GM12878 (cell line): ENCODE measurements at regions not wholly inside any gene's neighbourhood (a gene's known extent, or its start where the extent isn't known, plus 50 kb on each side); places are given as distances from the start of the nearest gene placed in this dataset.

Source experiments
- ATAC-seq: fragments of 200-7000 bp; cut with Tn5 transposase; 3 replicates; pipeline ENCODE4 v1.9.1; 2020; ENCODE audit warnings: mild to moderate bottlenecking, moderate library complexity
- BruUV-seq: library from RNA; stranded (reverse); fragments of 400-500 nt; replicated peaks from 2 replicates; lab custom pipeline; 2021; lab: Mats Ljungman, UMichigan
- CTCF ChIA-PET: fragments of 300-600 bp; sonication (Branson Sonifier 250); formaldehyde crosslinking; extraction: SDS; loops from one replicate; lab custom pipeline; 2021; ENCODE audit warnings: inconsistent platforms; lab: Yijun Ruan, JAX
- POLR2A ChIA-PET: fragments of 350-600 bp; formaldehyde crosslinking; extraction: SDS; loops from one replicate; lab custom pipeline; 2021; ENCODE audit warnings: inconsistent platforms; lab: Charles Lee
- RAD21 ChIA-PET: fragments of 300-600 bp; sonication (Branson Sonifier 250); formaldehyde crosslinking; loops from one replicate; lab custom pipeline; 2023; ENCODE audit warnings: antibody characterized with exemption; ENCODE audit not compliant: unreplicated experiment; lab: Charles Lee
- SMC1A ChIA-PET: fragments of 300-600 bp; sonication (Branson Sonifier 250); formaldehyde crosslinking; loops from one replicate; lab custom pipeline; 2023; ENCODE audit not compliant: unreplicated experiment, uncharacterized antibody; lab: Charles Lee
- DNase-seq: peaks from one replicate; pipeline ENCODE4 v3.0.0-alpha.2; 2011; ENCODE audit warnings: low read depth, low spot score
- FAIRE-seq: peaks from 3 replicates; lab custom pipeline; 2011; peaks lifted over from hg19 to GRCh38; lab: Jason Lieb, UNC
- H2AFZ ChIP-seq: 2 replicates; pipeline ENCODE4 v1.6.0; 2011; ENCODE audit warnings: low read depth, low read length, control low read depth; ENCODE audit not compliant: control insufficient read depth
- H3K27ac ChIP-seq: 2 replicates; pipeline ENCODE4 v1.5.1; 2011; ENCODE audit warnings: control low read depth; ENCODE audit not compliant: control insufficient read depth, insufficient read depth
- H3K27me3 ChIP-seq, 2 experiments: replicated peaks in 1 of 2; 2 replicates each; pipeline versions ENCODE4 v1.6.0 to v1.6.1; 2011; ENCODE audit warnings: low read length in 1 of 2; ENCODE audit not compliant: control insufficient read depth in 2 of 2, insufficient read depth in 2 of 2
- H3K36me3 ChIP-seq, 2 experiments: 2 replicates each; pipeline ENCODE4 v1.5.1; 2011; ENCODE audit warnings: low read length in 1 of 2; ENCODE audit not compliant: control insufficient read depth in 2 of 2, insufficient read depth in 2 of 2
- H3K4me1 ChIP-seq: 2 replicates; pipeline ENCODE4 v1.6.1; 2011; ENCODE audit warnings: mild to moderate bottlenecking, low read length, moderate library complexity, mixed read lengths; ENCODE audit not compliant: control insufficient read depth, insufficient read depth
- H3K4me2 ChIP-seq: 2 replicates; pipeline ENCODE4 v1.6.0; 2011; ENCODE audit warnings: control low read depth; ENCODE audit not compliant: control insufficient read depth, insufficient read depth
- H3K4me3 ChIP-seq: fragments of 200-600 bp; sonication (generic); 2 replicates; pipeline ENCODE4 v1.5.1; 2016
- H3K79me2 ChIP-seq: 2 replicates; pipeline ENCODE4 v1.6.0; 2011; ENCODE audit warnings: low read length; ENCODE audit not compliant: control insufficient read depth, insufficient read depth
- H3K9ac ChIP-seq: 2 replicates; pipeline ENCODE4 v1.8.0; 2011; ENCODE audit warnings: low read length, control low read depth, mixed read lengths; ENCODE audit not compliant: control insufficient read depth, insufficient read depth
- H3K9me3 ChIP-seq: replicated peaks from 3 replicates; pipeline ENCODE4 v1.5.1; 2011; ENCODE audit warnings: mild to moderate bottlenecking, low read length; ENCODE audit not compliant: control insufficient read depth, insufficient read depth
- H4K20me1 ChIP-seq: 2 replicates; pipeline ENCODE4 v1.6.0; 2011; ENCODE audit not compliant: control insufficient read depth, insufficient read depth
- BMI1 ChIP-seq: fragments of 450-650 bp; IDR thresholded peaks from 2 replicates; pipeline ENCODE4 v1.6.1; 2016; ENCODE audit warnings: mild to moderate bottlenecking, moderate library complexity, borderline replicate concordance
- EED ChIP-seq: sonication (generic); IDR thresholded peaks from 2 replicates; pipeline ENCODE4 v1.6.1; 2016; ENCODE audit warnings: antibody characterized with exemption, low read depth
- HDAC6 ChIP-seq: fragments of 200-600 bp; sonication (generic); IDR thresholded peaks from one replicate; pipeline ENCODE4 v1.8.0; 2017; ENCODE audit warnings: antibody characterized with exemption; ENCODE audit not compliant: unreplicated experiment
- JUNB ChIP-seq: IDR thresholded peaks from 2 replicates; pipeline ENCODE4 v1.6.1; 2016; ENCODE audit warnings: antibody characterized with exemption, mild to moderate bottlenecking
- JUND ChIP-seq: IDR thresholded peaks from 2 replicates; pipeline ENCODE4 v1.6.1; 2012; ENCODE audit warnings: low read depth, mild to moderate bottlenecking, low read length, improper control_type of control experiment, moderate library complexity
- KAT2A ChIP-seq: conservative IDR thresholded peaks from 2 replicates; pipeline ENCODE4 v1.6.1; 2011; ENCODE audit warnings: low read depth, low read length; ENCODE audit not compliant: control insufficient read depth
- KLF5 ChIP-seq: fragments of 450-650 bp; IDR thresholded peaks from 2 replicates; pipeline ENCODE4 v1.6.1; 2014; ENCODE audit warnings: mild to moderate bottlenecking; ENCODE audit not compliant: partially characterized antibody
- PAX8 ChIP-seq: fragments of 450-650 bp; IDR thresholded peaks from 2 replicates; pipeline ENCODE4 v1.6.1; 2017; ENCODE audit warnings: mild to moderate bottlenecking, moderate library complexity
- SIX5 ChIP-seq: IDR thresholded peaks from 2 replicates; pipeline ENCODE4 v1.6.1; 2011; ENCODE audit warnings: mild to moderate bottlenecking, low read depth, low read length, moderate library complexity; ENCODE audit not compliant: severe bottlenecking
- TAF1 ChIP-seq: IDR thresholded peaks from 2 replicates; pipeline ENCODE4 v1.6.1; 2011; ENCODE audit warnings: mild to moderate bottlenecking, low read depth, low read length, borderline replicate concordance
- ZNF207 ChIP-seq: fragments of 450-650 bp; IDR thresholded peaks from 2 replicates; pipeline ENCODE4 v1.6.1; 2014; ENCODE audit warnings: antibody characterized with exemption, mild to moderate bottlenecking, borderline replicate concordance
- WGBS: methylation state at CpG from one replicate; pipeline ENCODE4 v1.1.6; 2016; ENCODE audit warnings: low lambda C conversion rate; ENCODE audit not compliant: insufficient replicate concordance, insufficient coverage; ENCODE audit errors: missing lambda C conversion rate; 5-methylcytosine and 5-hydroxymethylcytosine counted together
- in situ Hi-C: fragments of 300-500 bp; cut with MboI; formaldehyde crosslinking; loops from 9 replicates; pipeline ENCODE4 v1.14.3; 2018; ENCODE audit warnings: mixed read lengths
- intact Hi-C: fragments of 100-400 bp; cut with micrococcal nuclease; formaldehyde crosslinking; loops from one replicate; pipeline ENCODE4 v1.14.2; 2022; ENCODE audit not compliant: unreplicated experiment

DNA sequence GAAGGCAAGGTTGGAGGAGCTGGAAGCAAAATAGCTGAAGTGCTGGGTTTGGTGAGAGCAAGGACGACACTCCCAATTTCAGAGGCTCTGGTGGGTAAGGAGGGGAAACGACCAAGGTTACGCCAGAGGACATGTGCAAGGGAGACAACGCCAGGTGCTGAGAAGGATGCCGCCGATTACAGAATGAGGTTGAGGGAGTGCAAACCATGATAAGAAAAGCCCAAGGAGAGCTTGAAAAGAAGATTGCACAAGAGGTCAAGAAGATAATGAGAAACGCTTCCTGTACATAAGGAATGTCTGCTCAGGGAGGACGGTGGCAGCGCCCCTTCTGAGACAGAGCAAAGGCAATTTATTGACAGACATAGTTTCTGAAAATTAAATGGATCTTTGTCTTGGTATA lies 382.0 kb upstream of the PROX1 start:
- no peak overlapping the region for H3K27ac ChIP-seq

DNA sequence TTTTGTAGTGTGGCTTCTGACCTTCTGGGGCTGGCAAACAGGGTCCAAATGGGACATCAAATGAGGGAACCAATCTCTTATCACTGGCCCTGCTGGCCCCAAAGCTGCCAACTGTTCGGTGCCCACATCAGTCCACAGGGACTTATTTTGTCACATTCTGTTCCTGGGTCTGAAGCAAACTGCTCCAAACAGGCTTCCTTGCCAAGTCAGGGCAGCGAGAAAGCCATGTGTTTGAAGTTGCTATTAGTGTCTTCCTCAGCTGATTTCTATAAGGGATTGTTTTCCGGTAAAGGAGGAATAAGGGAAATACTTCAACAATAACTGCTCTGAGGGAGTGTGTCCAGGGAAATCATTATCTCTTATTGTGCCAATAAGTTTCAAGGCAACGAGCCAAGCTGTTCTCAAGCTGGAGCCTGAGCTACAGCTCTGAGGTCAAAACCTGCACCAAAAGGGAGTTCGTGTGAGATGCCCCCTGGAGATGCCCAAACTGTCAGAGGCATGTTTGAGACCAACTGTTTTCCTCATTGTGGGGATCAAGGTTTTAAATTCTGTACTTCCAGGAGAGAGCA lies 381.4 kb upstream of the PROX1 start:
- 24% methylated on average over 5 of the region's 5 CpGs for WGBS
- Histone ChIP-seq H3K9me3 (no peaks in the 10 kb centered on the region), H3K4me1 (no peaks in the 10 kb centered on the region), H3K4me3 (no peak overlapping the region), H3K27me3 (no peaks in the 10 kb centered on the region; a peak in 1 of 4 replicates), H3K27ac (no peak overlapping the region), H2AFZ (no peak overlapping the region), H4K20me1 (no peaks in the 10 kb centered on the region), H3K9ac (no peak overlapping the region), H3K79me2 (no peaks in the 10 kb centered on the region), H3K4me2 (no peak overlapping the region), H3K36me3 (no peaks in the 10 kb centered on the region)
- ChIA-PET RAD21 (no interaction called here), CTCF (no interaction called here), POLR2A (no interaction called here), SMC1A (interaction anchor here (0.6 kb wide), 1 partner anchor 25 kb away, joined by 3 read pairs; no protein-coding TSS in a partner anchor)
- intact Hi-C loops (no loop called here), in situ Hi-C loops (no loop called here)
- FAIRE-seq (no peak), DNase-seq (no peak), ATAC-seq (no peak)
- no TSS peak for BruUV-seq
- TF ChIP-seq EED, result no peak
- no peak for TF ChIP-seq HDAC6
- TF ChIP-seq JUND, result no peak
- TF ChIP-seq BMI1, result no peak
- TF ChIP-seq PAX8, result no peak
- no peak for TF ChIP-seq ZNF207
- no peak for TF ChIP-seq JUNB
- no peak for TF ChIP-seq TAF1

More for the DNA sequence above, 382.0 kb upstream of the PROX1 start:
- no TSS peak for BruUV-seq
- FAIRE-seq (no peak), ATAC-seq (no peak), DNase-seq (no peak)
- in situ Hi-C loops, result no loop called here
- no peaks in the 10 kb centered on the region for H4K20me1 ChIP-seq
- TF ChIP-seq KLF5 (no peak), KAT2A (no peak), SIX5 (no peak)
- H3K4me2 ChIP-seq, result no peak overlapping the region
- POLR2A ChIA-PET, result no interaction called here
- no peaks in the 10 kb centered on the region for H3K36me3 ChIP-seq
- SMC1A ChIA-PET, result interaction anchor here (0.6 kb wide), 1 partner anchor 24 kb away, joined by 3 read pairs; no protein-coding TSS in a partner anchor
- 32% methylated on average over 9 of the region's 9 CpGs for WGBS
- no peaks in the 10 kb centered on the region for H3K79me2 ChIP-seq
- no peak overlapping the region for H3K4me3 ChIP-seq
- no peaks in the 10 kb centered on the region for H3K9me3 ChIP-seq
- intact Hi-C loops, result no loop called here
- CTCF ChIA-PET, result no interaction called here
- H3K4me1 ChIP-seq, result no peaks in the 10 kb centered on the region
- no peaks in the 10 kb centered on the region; a peak in 1 of 4 replicates for H3K27me3 ChIP-seq
- no peak overlapping the region for H2AFZ ChIP-seq
- RAD21 ChIA-PET, result no interaction called here
- H3K9ac ChIP-seq, result no peak overlapping the region
